Stimulated activated CD8-positive, alpha-beta memory T cell treated with anti-CD3 and anti-CD28 coated beads, Interleukin-12 subunit alpha, Interleukin-12 subunit beta, amount 100 ng/mL, for 1 hour (primary cell): ENCODE measurements at regions not wholly inside any gene's neighbourhood (a gene's known extent, or its start where the extent isn't known, plus 50 kb on each side); places are given as distances from the start of the nearest gene placed in this dataset.

Source experiments
- DNase-seq: peaks from one replicate; pipeline ENCODE4 v3.0.0-alpha.2; 2020; ENCODE audit warnings: low read depth

DNA sequence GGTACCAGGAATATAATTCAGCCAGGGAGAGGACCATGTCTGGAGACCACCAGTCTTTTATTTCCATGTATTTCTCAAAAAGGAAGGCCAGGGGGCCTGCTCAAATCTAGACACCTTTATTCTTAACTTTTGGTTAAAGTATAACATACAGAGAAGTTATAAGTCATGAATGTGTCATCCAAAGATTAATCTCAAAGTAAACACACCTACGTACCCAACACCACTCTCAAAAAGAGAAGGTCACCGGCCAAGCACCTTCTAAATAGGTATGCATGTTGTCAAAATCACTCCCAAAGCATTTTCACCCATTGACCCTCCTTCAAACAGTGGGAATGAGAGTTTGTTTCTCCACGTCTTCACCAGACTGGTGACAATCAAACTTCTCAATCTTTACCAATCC is 60.0 kb upstream of the FZD10 start:
- DNase-seq = no peak

DNA sequence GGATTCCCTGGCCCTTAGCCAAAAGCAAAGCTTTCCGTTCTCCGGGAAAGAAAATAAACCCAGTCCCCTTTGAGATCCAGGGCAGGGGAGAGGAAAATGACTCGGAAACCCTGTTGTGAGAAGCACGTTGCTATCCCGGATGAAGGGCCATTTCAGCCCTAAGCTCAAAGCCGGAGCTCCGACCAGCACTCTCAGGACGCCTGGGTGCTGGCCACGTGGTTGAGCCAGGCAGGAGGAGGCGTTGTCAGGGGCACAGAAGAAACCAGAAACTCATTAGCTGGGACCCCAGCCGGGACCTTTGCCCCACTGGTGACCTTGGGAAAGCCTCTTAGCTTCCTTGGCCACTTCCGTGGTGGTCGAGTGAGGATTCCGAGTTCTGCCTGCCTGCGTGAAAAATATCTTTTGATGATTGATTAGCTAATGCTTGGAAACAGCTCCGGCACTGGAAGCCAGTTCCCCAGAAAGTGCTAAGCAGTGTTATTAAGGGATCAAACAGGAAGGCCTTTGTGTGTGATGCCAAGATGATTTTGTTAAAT is 57.6 kb upstream of the FZD10 start:
- no peak for DNase-seq

DNA sequence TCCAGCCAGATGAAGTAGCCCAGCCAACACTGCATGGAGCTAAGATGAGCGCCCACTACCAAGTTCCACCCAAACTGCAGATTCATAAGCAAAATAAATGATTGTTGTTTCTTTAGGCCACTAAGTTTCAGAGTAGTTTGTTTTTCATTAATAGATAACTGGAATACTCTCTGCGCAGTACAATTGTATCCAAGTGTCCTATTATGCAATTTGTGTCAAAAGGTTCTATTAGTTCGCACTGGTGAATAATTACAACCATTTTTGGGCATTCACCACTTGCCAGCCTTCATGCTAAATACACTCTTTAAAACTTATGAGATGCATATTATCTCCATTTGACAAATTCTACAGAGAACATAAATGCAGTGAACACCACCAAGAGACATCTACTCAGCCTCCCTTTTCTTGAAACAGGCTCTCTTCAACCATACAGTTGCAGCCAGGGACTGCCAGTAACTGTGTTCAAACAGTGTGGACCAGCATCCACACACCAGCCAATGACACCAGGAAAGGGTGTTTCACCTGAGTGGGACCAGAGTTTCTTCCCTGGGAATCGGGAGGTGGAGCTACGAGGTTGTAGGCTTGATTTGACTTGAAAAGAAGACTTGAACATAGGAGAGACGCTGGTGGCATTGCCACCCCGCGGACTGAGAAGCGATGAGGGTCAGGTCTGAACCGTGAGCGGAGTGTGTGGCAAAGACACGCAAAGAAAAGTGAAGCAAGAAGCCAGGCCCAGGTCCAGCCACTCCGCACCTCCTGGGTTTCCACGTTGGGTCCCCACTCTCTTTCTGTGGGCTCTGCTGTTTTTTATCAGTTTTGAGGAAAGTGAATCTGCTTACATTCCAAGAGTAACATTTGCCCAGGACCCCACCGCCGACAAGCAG is 53.0 kb upstream of the FZD10 start:
- DNase-seq = no peak

DNA sequence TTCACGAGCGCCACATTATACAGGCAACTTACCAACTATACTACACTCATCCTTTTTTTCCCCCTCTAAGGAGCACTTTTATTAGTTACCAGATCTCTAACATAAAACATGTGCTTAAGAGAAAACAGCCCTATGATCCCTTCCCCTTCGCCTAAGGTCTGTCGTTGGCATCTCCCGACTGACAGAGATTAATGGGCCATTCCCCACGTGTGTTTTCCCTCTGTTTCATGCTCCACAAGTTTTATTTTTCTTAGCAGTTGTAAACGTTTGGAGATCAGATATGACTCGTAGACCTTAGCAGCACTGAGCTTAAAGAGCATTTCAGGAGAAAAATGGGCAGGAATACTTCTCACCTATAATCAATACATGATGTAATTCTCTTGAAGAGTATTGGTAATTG is 51.4 kb upstream of the FZD10 start:
- DNase-seq = no peak

DNA sequence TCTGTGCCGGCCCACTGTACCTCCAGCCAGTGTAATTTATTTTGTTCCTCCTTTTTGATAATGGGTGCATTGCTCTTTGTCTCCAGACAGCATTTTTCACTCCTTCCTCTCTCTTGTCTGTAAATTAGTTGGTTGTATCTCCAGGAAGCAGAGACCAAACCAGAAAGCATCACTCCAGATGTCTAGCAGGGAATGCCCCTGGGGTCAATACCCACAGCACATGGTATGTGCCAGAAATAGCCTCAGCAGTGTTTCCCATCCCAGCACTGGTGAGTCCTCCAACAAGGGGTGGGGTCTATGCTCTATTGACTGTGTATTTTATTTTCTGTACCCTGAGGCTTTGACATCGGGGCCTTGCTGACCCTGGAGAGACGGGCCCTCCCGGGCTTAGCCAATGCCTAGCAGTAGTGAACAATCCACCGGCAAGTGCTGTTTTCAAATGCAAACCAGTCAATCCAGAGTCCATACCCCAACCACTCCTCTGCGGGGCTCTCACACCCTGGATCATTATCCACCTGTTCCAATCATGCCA is 50.2 kb upstream of the FZD10 start:
- DNase-seq = no peak
